GM19043 (cell line): ENCODE measurements at regions not wholly inside any gene's neighbourhood (a gene's known extent, or its start where the extent isn't known, plus 50 kb on each side); places are given as distances from the start of the nearest gene placed in this dataset.
A peak's percentile ranks its signal among the peaks of the same experiment; 100 is the strongest.

Experiments used
- ATAC-seq: cut with Tn5 transposase; IDR thresholded peaks from one replicate; pipeline ENCODE4 v1.9.1; 2021; ENCODE audit warnings: low read depth; ENCODE audit not compliant: unreplicated experiment

DNA sequence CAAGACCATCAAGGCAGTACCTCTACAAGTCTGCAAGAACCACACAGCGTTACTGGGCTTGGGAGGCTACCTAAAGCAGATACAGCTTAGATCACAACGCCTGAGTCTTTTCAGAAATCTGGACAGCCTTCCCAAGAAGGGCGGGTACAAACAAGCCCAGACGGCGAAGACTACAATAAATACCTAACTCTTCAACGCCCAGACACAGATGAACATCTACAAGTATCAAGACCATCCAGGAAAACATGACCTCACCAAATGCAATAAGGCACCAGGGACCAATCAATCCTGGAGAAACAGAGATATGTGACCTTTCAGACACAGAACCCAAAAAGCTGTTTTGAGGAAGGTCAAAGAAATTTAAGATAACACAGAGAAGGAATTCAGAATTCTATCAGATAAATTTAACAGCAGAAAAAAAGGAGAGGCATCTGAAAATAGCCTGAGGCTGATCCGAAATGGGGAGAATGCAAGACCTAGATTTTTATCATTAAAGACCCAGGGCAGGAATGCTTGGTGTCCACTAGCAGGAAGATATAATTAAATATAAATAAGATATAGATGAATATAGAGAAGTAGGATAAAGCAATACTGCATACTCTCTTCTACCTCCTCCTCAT is 131.7 kb upstream of the COL21A1 start:
- ATAC-seq: no peak

DNA sequence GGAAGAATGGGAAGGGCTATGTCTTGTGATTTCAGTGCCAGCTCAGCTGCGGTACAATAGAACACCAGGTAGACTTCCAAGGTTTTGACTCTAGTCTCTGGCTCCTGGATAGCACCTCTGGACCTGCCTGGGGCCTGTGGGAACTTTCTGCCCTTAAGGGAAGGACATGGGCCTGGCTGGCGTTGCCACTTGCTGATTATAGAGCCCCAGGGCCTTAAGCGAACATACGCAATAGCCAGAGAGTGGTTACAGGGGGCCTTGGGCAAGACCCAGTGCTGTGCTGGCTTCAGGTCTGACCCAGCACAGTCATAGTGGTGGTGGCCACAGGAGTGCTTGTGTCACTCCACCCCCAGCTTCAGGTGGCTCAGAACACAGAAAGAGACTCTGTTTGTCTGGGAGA is 131.1 kb upstream of the COL21A1 start:
- ATAC-seq: no peak

GRCh38 chr6:56377295-56377694 is 129.9 kb upstream of the COL21A1 start:
- no peak for ATAC-seq

GRCh38 chr6:56375806-56376205 is 128.4 kb upstream of the COL21A1 start:
- ATAC-seq: no peak

DNA sequence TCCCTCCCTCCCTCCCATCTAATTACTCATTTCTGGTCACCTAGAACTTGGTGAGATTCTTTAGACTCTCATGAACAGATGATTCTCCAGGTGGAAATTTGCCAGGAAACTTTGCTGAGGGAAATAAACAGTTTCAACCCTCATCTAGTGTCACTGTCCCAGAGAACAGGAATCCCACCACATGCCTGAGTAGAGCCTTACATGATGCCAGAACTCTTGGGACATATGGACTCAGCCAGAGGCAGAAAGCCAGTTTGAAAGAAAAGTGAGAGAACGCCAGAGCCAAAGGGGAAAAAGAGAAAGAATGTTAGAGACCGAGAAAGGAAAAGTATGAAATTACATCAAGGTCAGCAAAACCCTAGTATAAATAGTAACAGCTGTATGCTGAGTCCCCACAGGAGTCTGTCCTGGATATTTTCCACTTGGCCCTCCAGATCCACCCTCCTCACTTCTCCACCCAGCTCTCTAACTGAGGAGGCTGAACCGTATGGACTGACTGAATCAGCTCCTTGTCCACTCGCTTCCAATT is 127.5 kb upstream of the COL21A1 start:
- ATAC-seq: no peak

DNA sequence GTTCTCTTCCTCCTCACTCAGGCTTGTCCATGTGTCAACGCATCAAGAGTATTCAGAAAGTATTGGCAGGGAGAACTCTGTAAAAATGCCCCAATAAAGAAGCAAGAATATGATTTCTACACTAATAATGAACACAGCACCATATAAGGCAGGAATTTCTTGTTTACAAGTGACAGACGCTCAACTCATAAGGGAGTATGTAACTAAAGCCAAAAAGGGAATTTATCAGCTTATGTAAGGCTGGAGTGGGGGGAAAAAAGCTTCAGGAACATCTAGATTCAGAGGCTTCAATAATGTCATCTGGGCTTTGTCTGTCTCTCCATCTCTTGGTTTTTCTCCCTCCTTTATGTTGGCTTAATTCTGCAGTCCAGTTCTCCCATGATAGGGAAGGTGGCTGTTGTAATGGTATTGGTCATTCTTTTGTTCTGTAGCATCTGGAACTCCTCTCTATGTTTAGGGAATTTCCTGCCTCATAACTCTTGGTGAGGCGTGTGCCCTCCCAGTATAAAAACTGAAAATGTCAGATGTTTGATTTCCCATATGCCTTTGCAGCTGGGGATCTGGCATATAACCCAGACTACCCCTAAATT is 125.1 kb upstream of the COL21A1 start:
- no peak for ATAC-seq

- ATAC-seq: peak; percentile 92
Measured at GRCh38 chr6:56370561-56371211, 123.3 kb upstream of the COL21A1 start.

DNA sequence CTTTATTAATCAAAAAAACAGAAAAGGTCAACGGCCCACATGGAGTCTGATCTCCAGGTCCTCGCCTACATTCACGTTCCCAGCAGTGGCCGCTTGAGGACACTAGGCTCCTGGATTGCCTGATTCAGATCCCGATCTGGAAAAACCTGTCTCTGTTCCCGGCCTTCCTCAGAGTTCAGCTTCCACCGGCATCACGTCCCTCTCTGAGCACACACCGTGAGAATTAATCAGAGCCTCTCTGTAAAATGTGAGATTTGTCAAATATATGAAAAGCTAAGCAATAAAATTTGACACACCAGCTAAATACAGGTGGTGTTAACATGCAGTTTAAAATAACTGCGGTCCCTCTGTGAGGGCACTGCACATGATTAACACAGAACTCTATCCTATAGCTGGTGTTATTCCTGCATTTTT is 122.8 kb upstream of the COL21A1 start:
- no peak for ATAC-seq

DNA sequence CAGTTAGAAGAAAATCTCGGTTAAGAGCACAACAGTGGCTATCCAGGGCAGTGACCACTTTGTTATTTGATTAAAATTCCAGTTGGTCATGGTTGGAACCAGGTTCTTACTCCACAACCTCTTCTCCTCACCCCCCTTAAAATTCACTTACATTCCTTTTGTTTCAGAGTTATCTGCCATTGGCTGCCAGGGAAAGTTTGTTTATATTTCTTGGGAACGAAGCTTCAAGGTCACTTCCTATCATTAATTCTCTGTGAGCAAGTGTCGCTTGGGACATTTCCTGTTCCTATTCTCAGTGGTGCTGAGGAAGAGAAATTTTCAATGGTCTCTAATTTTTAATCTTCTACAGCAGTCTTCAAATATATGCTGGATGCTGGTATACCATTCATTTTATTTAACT is 121.1 kb upstream of the COL21A1 start:
- no peak for ATAC-seq

DNA sequence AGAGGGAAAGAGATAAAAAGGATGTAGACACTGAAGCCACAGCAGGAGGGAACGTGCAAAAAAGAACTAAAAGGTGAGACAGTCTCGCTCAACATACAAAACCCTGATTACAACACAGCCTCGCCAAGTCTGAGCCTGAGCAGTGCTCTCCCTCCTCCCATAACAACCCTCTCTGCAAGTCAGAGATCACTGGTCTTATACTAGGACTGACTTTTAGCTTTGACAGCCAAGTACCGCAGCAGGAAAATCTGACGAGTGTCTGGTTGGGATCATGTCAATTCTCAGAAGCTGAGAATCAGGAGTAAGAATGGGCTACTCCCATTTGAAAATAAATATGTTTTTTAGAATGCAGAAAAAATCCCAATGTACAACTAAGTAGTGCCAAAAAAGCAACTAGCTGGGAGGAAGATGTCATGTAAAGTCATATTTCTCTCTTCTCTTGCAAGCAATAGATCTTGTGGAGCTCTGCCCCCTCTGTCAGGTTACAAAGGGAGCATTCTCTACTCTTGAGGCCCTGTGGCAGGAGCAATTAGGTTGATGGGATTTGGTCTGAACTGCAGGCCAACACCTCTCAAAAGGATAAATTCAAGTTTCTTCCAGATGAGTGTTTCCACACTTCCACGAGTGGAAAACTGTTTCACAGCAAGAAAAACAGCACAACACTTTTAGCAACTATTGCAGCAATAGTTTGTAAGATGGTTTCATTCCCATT is 118.9 kb upstream of the COL21A1 start:
- ATAC-seq: no peak

GRCh38 chr6:56364827-56365339 is 117.5 kb upstream of the COL21A1 start:
- ATAC-seq: no peak

- no peak for ATAC-seq
Measured at GRCh38 chr6:56364431-56364826, 117.0 kb upstream of the COL21A1 start.

GRCh38 chr6:56363796-56364430 is 116.5 kb upstream of the COL21A1 start:
- no peak for ATAC-seq

DNA sequence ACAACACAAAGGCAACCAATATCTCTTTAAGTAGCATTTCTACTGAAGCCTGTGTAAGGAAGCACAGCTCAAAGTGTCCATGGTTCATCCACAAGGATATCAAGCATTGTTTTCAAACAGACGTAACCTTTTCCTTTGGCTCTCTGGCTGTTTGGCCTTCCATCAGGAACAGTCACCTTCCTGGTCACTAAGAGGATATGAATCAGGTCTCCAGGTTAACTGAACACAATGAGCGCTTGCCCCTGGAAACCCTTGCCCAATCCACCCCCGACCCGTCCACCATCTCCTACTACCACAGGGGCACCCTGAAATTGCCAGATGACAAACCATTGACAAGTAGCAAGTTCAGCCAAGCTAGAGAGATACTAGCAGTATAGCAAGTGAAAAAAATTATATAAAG is 114.4 kb upstream of the COL21A1 start:
- no peak for ATAC-seq

GRCh38 chr6:56359201-56359899 is 112.0 kb upstream of the COL21A1 start:
- peak; percentile 83 for ATAC-seq

GRCh38 chr6:56357616-56358373 is 110.4 kb upstream of the COL21A1 start:
- no peak for ATAC-seq

- ATAC-seq: no peak
Measured at GRCh38 chr6:56356426-56356825, 109.0 kb upstream of the COL21A1 start.

DNA sequence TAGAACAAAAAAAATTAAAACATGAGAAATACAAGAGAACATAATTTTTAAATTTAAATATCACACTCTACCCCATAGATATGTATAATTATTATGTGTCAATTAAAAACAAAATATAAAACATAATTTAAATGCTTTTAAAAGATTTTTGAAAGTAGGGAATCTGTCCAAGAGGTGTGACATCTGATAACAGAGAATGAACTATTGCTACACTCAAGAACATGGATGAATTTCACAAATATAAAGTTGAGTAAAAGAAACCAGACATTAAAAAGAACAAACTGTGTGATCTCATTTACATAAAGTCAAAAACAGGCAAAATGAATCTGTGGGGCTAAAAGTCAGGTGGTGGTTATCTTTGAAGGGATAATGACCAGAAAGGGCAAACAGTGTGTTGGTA is 106.5 kb upstream of the COL21A1 start:
- ATAC-seq: no peak

- no peak for ATAC-seq
Measured at GRCh38 chr6:56350628-56351260, 103.4 kb upstream of the COL21A1 start.
